MM.1S (cell line): ENCODE measurements at regions not wholly inside any gene's neighbourhood (a gene's known extent, or its start where the extent isn't known, plus 50 kb on each side); places are given as distances from the start of the nearest gene placed in this dataset.

Experiments used
- DNase-seq: peaks from one replicate; pipeline ENCODE4 v3.0.0-alpha.2; 2015
- H2AFZ ChIP-seq: fragments of 300-600 bp; sonication (generic); 2 replicates; pipeline ENCODE4 v1.6.0; 2016; ENCODE audit warnings: antibody characterized with exemption, low read length
- H3F3A ChIP-seq: fragments of 300-600 bp; sonication (generic); 2 replicates; pipeline ENCODE4 v1.6.1; 2016; ENCODE audit warnings: mild to moderate bottlenecking, antibody characterized with exemption, low read length, moderate library complexity, mixed read lengths; ENCODE audit not compliant: insufficient read depth
- H3K27ac ChIP-seq: fragments of 300-600 bp; sonication (generic); 2 replicates; pipeline ENCODE4 v1.5.1; 2016; ENCODE audit warnings: mild to moderate bottlenecking, low read length
- H3K27me3 ChIP-seq: fragments of 300-600 bp; sonication (generic); replicated peaks from 2 replicates; pipeline ENCODE4 v1.6.0; 2016; ENCODE audit warnings: low read length; ENCODE audit not compliant: insufficient read depth
- H3K36me3 ChIP-seq: fragments of 300-600 bp; sonication (generic); replicated peaks from 2 replicates; pipeline ENCODE4 v1.6.1; 2016; ENCODE audit warnings: mild to moderate bottlenecking, low read length, mixed read lengths; ENCODE audit not compliant: insufficient read depth
- H3K4me1 ChIP-seq: fragments of 300-600 bp; sonication (generic); 2 replicates; pipeline ENCODE4 v1.6.1; 2016; ENCODE audit warnings: low read length, mixed read lengths
- H3K4me2 ChIP-seq: fragments of 300-600 bp; sonication (generic); 2 replicates; pipeline ENCODE4 v1.6.0; 2016; ENCODE audit warnings: low read depth, low read length
- H3K4me3 ChIP-seq: fragments of 300-600 bp; sonication (generic); 2 replicates; pipeline ENCODE4 v1.5.1; 2016; ENCODE audit warnings: low read length, mixed read lengths
- H3K79me2 ChIP-seq: fragments of 300-600 bp; sonication (generic); 2 replicates; pipeline ENCODE4 v1.6.1; 2016; ENCODE audit warnings: mixed run types, low read length, mixed read lengths
- H3K9ac ChIP-seq: fragments of 300-600 bp; sonication (generic); 2 replicates; pipeline ENCODE4 v1.6.1; 2016; ENCODE audit warnings: low read length, mixed read lengths
- H3K9me2 ChIP-seq: fragments of 300-600 bp; sonication (generic); replicated peaks from 2 replicates; pipeline ENCODE4 v1.6.1; 2016; ENCODE audit warnings: mild to moderate bottlenecking, low read length, mixed read lengths; ENCODE audit not compliant: insufficient read depth
- H3K9me3 ChIP-seq: fragments of 300-600 bp; sonication (generic); replicated peaks from 2 replicates; pipeline ENCODE4 v1.6.1; 2016; ENCODE audit warnings: mild to moderate bottlenecking, low read length, mixed read lengths; ENCODE audit not compliant: insufficient read depth
- H4K20me1 ChIP-seq: fragments of 300-600 bp; sonication (generic); 2 replicates; pipeline ENCODE4 v1.6.1; 2016; ENCODE audit warnings: mild to moderate bottlenecking, low read length, moderate library complexity, mixed read lengths; ENCODE audit not compliant: insufficient read depth
- EZH2 ChIP-seq: fragments of 300-600 bp; sonication (generic); optimal IDR thresholded peaks from 2 replicates; pipeline ENCODE3; 2017; ENCODE audit warnings: low read depth, mild to moderate bottlenecking, antibody characterized with exemption, low read length, mixed read lengths
- EZH2phosphoT487 ChIP-seq: fragments of 300-600 bp; sonication (generic); IDR thresholded peaks from 2 replicates; pipeline ENCODE4 v1.6.1; 2018; ENCODE audit warnings: antibody characterized with exemption, low read length
- TF ChIP-seq, protein P1 (sequence below): fragments of 300-600 bp; sonication (generic); IDR thresholded peaks from 2 replicates; pipeline ENCODE4 v1.5.1; 2016; ENCODE audit warnings: antibody characterized with exemption, low read length, mixed read lengths

DNA sequence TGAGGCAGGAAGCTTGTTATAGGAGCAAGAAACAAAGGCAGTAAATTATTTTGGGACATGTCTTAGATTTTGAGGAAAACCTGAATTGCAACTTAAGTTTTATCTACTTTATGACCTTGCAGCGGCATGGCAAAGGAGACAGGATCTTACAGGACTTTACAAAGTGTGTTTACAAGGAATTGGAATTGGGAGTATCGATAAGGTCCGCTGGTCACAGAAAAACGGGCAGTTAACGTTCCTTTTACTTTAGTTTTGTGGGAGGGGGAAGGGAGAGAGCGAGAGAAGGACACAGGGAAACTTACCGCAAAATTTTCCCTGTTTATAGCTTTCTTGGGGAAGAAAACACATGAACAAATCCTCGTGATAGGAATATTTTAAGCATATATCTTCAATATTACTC lies 1607.2 kb downstream of the GRIK2 start:
- no peak overlapping the region for H2AFZ ChIP-seq

DNA sequence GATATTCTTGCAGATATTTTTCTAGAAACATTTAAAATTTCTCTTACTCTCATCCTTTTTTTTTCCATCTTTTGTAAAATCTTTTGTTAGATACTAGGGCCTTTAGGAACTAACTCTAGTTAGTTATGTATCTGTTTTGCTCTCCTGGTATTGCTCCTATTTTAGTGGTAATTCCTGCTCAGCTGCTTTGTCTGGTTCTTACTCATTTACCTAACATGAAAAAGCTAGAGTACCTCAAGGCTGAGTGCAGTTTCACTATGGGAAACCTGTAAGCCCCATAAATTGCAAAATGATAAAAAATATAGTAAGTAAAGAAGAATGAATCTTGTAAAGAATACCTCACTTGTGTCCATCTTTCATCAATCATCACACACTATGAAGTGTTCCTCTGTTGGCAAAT lies 1602.0 kb downstream of the GRIK2 start:
- Histone ChIP-seq H3K27ac (no peak overlapping the region), H3K36me3 (no peaks in the 10 kb centered on the region), H3K9ac (no peak overlapping the region), H3K4me1 (no peaks in the 10 kb centered on the region), H3K27me3 (no peaks in the 10 kb centered on the region), H3K9me3 (no peaks in the 10 kb centered on the region), H3K79me2 (no peaks in the 10 kb centered on the region), H3K9me2 (no peaks in the 10 kb centered on the region), H3K4me2 (no peak overlapping the region), H3F3A (no peaks in the 10 kb centered on the region), H4K20me1 (no peaks in the 10 kb centered on the region), H3K4me3 (no peak overlapping the region), H2AFZ (no peak overlapping the region)
- TF ChIP-seq EZH2phosphoT487 (no peak), EZH2 (no peak)
- TF ChIP-seq, protein P1, sequence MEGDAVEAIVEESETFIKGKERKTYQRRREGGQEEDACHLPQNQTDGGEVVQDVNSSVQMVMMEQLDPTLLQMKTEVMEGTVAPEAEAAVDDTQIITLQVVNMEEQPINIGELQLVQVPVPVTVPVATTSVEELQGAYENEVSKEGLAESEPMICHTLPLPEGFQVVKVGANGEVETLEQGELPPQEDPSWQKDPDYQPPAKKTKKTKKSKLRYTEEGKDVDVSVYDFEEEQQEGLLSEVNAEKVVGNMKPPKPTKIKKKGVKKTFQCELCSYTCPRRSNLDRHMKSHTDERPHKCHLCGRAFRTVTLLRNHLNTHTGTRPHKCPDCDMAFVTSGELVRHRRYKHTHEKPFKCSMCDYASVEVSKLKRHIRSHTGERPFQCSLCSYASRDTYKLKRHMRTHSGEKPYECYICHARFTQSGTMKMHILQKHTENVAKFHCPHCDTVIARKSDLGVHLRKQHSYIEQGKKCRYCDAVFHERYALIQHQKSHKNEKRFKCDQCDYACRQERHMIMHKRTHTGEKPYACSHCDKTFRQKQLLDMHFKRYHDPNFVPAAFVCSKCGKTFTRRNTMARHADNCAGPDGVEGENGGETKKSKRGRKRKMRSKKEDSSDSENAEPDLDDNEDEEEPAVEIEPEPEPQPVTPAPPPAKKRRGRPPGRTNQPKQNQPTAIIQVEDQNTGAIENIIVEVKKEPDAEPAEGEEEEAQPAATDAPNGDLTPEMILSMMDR = no peak
- DNase-seq = no peak

More for the DNA sequence above, 1607.2 kb downstream of the GRIK2 start:
- no peaks in the 10 kb centered on the region for H3K27me3 ChIP-seq
- no peak overlapping the region for H3K27ac ChIP-seq
- no peaks in the 10 kb centered on the region for H3K4me1 ChIP-seq
- no peak overlapping the region for H3K4me2 ChIP-seq
- no peaks in the 10 kb centered on the region for H3K36me3 ChIP-seq
- no peak overlapping the region for H3K9ac ChIP-seq
- no peaks in the 10 kb centered on the region for H3F3A ChIP-seq
- H3K9me2 ChIP-seq = no peaks in the 10 kb centered on the region
- no peaks in the 10 kb centered on the region for H3K79me2 ChIP-seq
- H4K20me1 ChIP-seq = no peaks in the 10 kb centered on the region
- H3K4me3 ChIP-seq = no peak overlapping the region
- DNase-seq = no peak
- TF ChIP-seq EZH2 (no peak), EZH2phosphoT487 (no peak)
- TF ChIP-seq, protein P1 = no peak
- H3K9me3 ChIP-seq = no peaks in the 10 kb centered on the region

DNA sequence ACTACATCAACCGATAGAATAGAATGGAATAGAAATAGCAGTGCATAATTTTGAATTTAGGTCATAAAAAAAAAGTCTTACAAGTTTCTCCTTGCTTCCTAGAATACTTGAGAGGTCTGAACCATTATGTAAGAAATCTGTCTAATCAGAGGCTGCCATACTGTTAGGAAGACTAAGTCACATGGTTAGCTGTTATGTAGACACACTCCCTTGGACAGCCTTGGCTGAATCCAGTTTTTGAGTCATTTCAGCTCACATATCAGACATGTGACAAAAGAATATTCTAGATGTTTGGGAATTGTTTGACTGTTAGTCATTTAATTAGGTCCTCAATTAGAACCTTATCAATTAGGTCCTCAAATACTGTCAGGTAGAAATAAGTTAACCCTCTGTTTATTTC lies 1601.4 kb downstream of the GRIK2 start:
- H3K9me3 ChIP-seq = no peaks in the 10 kb centered on the region
- no peak overlapping the region for H2AFZ ChIP-seq
- no peaks in the 10 kb centered on the region for H3F3A ChIP-seq
- no peaks in the 10 kb centered on the region for H3K27me3 ChIP-seq
- no peak overlapping the region for H3K4me2 ChIP-seq
- H3K79me2 ChIP-seq = no peaks in the 10 kb centered on the region
- H4K20me1 ChIP-seq = no peaks in the 10 kb centered on the region
- no peaks in the 10 kb centered on the region for H3K36me3 ChIP-seq
- no peak overlapping the region for H3K9ac ChIP-seq
- H3K4me3 ChIP-seq = no peak overlapping the region
- H3K27ac ChIP-seq = no peak overlapping the region
- no peak for DNase-seq
- TF ChIP-seq, protein P1 = no peak
- TF ChIP-seq EZH2 (no peak), EZH2phosphoT487 (no peak)
- no peaks in the 10 kb centered on the region for H3K4me1 ChIP-seq
- H3K9me2 ChIP-seq = no peaks in the 10 kb centered on the region
